ENCODE measurements at regions not wholly inside any gene's neighbourhood (a gene's known extent, or its start where the extent isn't known, plus 50 kb on each side); places are given as distances from the start of the nearest gene placed in this dataset.

- TF ChIP-seq, protein P1, sequence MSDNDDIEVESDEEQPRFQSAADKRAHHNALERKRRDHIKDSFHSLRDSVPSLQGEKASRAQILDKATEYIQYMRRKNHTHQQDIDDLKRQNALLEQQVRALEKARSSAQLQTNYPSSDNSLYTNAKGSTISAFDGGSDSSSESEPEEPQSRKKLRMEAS (CRISPR knock-in tag; IDR thresholded peaks at IDR 0.05) = no peak
- TF ChIP-seq ZNF174 (CRISPR knock-in tag; IDR thresholded peaks at IDR 0.05) = no peak
- no peak for TF ChIP-seq NFIC (IDR thresholded peaks at IDR 0.05)
- TF ChIP-seq ZNF780A (CRISPR knock-in tag; IDR thresholded peaks at IDR 0.05) = no peak
- TF ChIP-seq ZBED1 (IDR thresholded peaks at IDR 0.05) = no peak
- no peak for TF ChIP-seq FOXM1 (IDR thresholded peaks at IDR 0.05; ENCODE audit: low read depth)
- no peak for TF ChIP-seq FOXM1 (CRISPR knock-in tag; IDR thresholded peaks at IDR 0.05; ENCODE audit: low read depth)
- no peak for TF ChIP-seq ESRRA (IDR thresholded peaks at IDR 0.05; ENCODE audit: borderline replicate concordance, low read depth)
- no peak for TF ChIP-seq ELF1 (tag; IDR thresholded peaks at IDR 0.05)
- TF ChIP-seq BDP1 (IDR thresholded peaks at IDR 0.05; ENCODE audit: insufficient read depth, insufficient read length) = no peak
- TF ChIP-seq RUNX1 (IDR thresholded peaks at IDR 0.05; ENCODE audit: low read depth) = no peak
These were observed 242.7 kb downstream of the HAPSTR1 start for GRCh38 chr16:9334103-9334502.
